HEK293T (cell line): ENCODE measurements at regions not wholly inside any gene's neighbourhood (a gene's known extent, or its start where the extent isn't known, plus 50 kb on each side); places are given as distances from the start of the nearest gene placed in this dataset.

ENCODE experiments used
- CTCF ChIA-PET: fragments of 350-600 bp; formaldehyde crosslinking; extraction: SDS; loops from one replicate; lab custom pipeline; 2021; ENCODE audit warnings: antibody characterized with exemption, inconsistent platforms; lab: Yijun Ruan, JAX
- POLR2A ChIA-PET: fragments of 350-600 bp; formaldehyde crosslinking; extraction: SDS; loops from one replicate; lab custom pipeline; 2020; ENCODE audit warnings: antibody characterized with exemption, inconsistent platforms; lab: Yijun Ruan, JAX
- DNase-seq: peaks from one replicate; pipeline ENCODE4 v3.0.0; 2012; ENCODE audit warnings: mixed read lengths; ENCODE audit errors: extremely low spot score
- ARNT ChIP-seq: fragments of 450-650 bp; IDR thresholded peaks from 2 replicates; pipeline ENCODE4 v1.6.1; 2017; ENCODE audit warnings: mild to moderate bottlenecking
- BHLHE40 ChIP-seq: fragments of 450-650 bp; IDR thresholded peaks from 2 replicates; pipeline ENCODE4 v1.6.1; 2016; ENCODE audit warnings: mild to moderate bottlenecking, moderate library complexity, borderline replicate concordance
- CTBP1 ChIP-seq: fragments of 450-650 bp; IDR thresholded peaks from 2 replicates; pipeline ENCODE4 v1.6.1; 2016; ENCODE audit warnings: borderline replicate concordance
- ELF4 ChIP-seq: fragments of 450-650 bp; IDR thresholded peaks from 2 replicates; pipeline ENCODE4 v1.6.1; 2017; ENCODE audit warnings: antibody characterized with exemption
- FOXA1 ChIP-seq: fragments of 450-650 bp; IDR thresholded peaks from 2 replicates; pipeline ENCODE4 v1.6.1; 2016; ENCODE audit warnings: mild to moderate bottlenecking
- FOXK2 ChIP-seq: fragments of 450-650 bp; IDR thresholded peaks from 2 replicates; pipeline ENCODE4 v1.6.1; 2016; ENCODE audit warnings: mild to moderate bottlenecking
- FOXM1 ChIP-seq: fragments of 450-650 bp; IDR thresholded peaks from 2 replicates; pipeline ENCODE4 v1.6.1; 2017; ENCODE audit warnings: mild to moderate bottlenecking, borderline replicate concordance
- HDGF ChIP-seq: fragments of 450-650 bp; IDR thresholded peaks from 2 replicates; pipeline ENCODE4 v1.6.1; 2017; ENCODE audit warnings: antibody characterized with exemption, borderline replicate concordance
- L3MBTL2 ChIP-seq: fragments of 450-650 bp; conservative IDR thresholded peaks from 2 replicates; pipeline ENCODE4 v1.6.1; 2016; ENCODE audit warnings: mild to moderate bottlenecking
- LEF1 ChIP-seq: fragments of 450-650 bp; IDR thresholded peaks from 2 replicates; pipeline ENCODE4 v1.6.1; 2017; ENCODE audit warnings: mild to moderate bottlenecking, borderline replicate concordance
- NFRKB ChIP-seq: fragments of 450-650 bp; IDR thresholded peaks from 2 replicates; pipeline ENCODE4 v1.6.1; 2016; ENCODE audit warnings: mild to moderate bottlenecking, moderate library complexity
- PKNOX1 ChIP-seq: fragments of 450-650 bp; IDR thresholded peaks from 2 replicates; pipeline ENCODE4 v1.6.1; 2016
- SP1 ChIP-seq: fragments of 450-650 bp; IDR thresholded peaks from 2 replicates; pipeline ENCODE4 v1.6.1; 2017
- SUZ12 ChIP-seq: fragments of 450-650 bp; IDR thresholded peaks from 2 replicates; pipeline ENCODE4 v1.6.1; 2016; ENCODE audit warnings: mild to moderate bottlenecking
- TARDBP ChIP-seq: fragments of 450-650 bp; IDR thresholded peaks from 2 replicates; pipeline ENCODE4 v1.6.1; 2016
- ZNF384 ChIP-seq: fragments of 450-650 bp; IDR thresholded peaks from 2 replicates; pipeline ENCODE4 v1.6.1; 2016

DNA sequence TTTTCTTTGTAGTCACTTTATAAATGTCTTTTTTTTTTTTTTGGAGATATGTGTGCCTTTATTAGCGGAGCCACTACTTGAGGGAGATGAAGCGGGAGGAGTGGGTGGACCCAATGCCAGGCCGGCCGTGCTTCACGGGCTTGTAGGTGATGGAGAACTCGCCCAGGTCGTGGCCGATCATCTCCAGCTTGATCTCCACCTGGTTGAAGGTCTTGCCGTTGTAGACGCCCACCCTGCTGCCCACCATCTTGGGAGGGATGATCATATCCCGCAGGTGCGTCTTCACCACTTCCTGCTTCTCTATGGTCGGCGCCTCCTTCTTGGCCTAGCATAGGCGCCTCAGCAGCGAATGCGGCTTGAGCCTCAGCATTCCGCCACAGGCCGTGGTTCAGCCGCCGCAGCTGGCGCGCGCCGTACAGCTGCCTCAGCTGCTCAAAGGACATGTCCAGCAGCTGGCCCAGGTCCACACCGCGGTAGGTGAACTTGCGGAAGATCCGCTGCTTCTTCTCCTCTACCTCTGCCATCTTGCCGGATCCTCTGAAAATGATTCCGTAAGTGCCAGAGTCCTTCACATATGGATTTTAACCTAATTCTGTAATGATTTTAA, 1095.6 kb downstream of the MAT2B start:
- POLR2A ChIA-PET, result no interaction called here
- CTCF ChIA-PET, result no interaction called here
- no peak for TF ChIP-seq SP1
- TF ChIP-seq FOXK2, result no peak
- no peak for TF ChIP-seq L3MBTL2
- TF ChIP-seq PKNOX1, result no peak
- TF ChIP-seq NFRKB, result no peak
- no peak for TF ChIP-seq SUZ12
- TF ChIP-seq HDGF, result no peak
- no peak for TF ChIP-seq CTBP1
- no peak for TF ChIP-seq ELF4
- TF ChIP-seq TARDBP, result no peak
- TF ChIP-seq ZNF384, result no peak
- no peak for TF ChIP-seq FOXM1
- TF ChIP-seq FOXA1, result no peak
- no peak for DNase-seq

DNA sequence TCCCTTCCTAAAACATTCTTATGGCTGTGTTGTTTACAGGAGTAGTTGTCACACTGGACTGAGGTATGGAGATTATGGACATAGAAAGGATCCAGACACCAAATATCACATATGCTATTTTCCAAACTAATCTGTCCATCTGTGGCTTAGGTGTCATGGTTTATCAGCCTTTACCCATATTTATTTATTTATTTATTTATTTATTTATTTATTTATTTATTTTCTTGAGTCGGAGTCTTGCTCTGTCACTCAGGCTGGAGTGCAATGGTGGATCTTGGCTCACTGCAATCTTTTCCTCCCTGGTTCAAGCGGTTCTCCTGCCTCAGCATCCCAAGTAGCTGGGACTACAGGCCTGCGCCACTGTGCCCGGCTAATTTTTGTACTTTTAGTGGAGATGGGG, 1103.1 kb downstream of the MAT2B start:
- CTCF ChIA-PET, result no interaction called here
- POLR2A ChIA-PET, result no interaction called here
- TF ChIP-seq FOXA1, result no peak
- TF ChIP-seq CTBP1, result no peak
- no peak for TF ChIP-seq FOXK2
- TF ChIP-seq L3MBTL2, result no peak
- no peak for TF ChIP-seq ZNF384
- DNase-seq, result no peak

DNA sequence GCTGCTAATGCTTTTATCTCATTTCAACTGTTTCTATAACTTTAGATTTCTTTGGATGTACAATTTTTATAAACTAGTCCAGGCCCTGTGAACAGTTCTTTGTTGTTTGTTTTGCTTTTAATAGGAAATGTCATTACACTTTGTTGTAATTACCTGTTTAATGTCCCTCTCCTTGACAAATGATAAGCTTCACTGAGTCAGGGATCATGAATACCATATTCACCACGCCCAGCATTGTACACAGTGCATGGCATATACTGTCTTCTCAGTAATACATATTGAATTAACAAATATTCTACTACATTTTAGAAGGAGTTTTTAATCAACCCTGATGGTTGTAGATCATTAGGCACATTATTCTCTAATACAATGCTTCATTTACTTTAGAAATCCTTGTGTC, 1105.0 kb downstream of the MAT2B start:
- DNase-seq, result no peak
- TF ChIP-seq SP1 (no peak), FOXK2 (no peak), LEF1 (no peak), ARNT (no peak), PKNOX1 (no peak), HDGF (no peak), SUZ12 (no peak), ZNF384 (no peak), ELF4 (no peak)
- ChIA-PET POLR2A (no interaction called here), CTCF (interaction anchor here (0.6 kb wide), 1 partner anchor 290 kb away, joined by 4 read pairs; no protein-coding TSS in a partner anchor)

DNA sequence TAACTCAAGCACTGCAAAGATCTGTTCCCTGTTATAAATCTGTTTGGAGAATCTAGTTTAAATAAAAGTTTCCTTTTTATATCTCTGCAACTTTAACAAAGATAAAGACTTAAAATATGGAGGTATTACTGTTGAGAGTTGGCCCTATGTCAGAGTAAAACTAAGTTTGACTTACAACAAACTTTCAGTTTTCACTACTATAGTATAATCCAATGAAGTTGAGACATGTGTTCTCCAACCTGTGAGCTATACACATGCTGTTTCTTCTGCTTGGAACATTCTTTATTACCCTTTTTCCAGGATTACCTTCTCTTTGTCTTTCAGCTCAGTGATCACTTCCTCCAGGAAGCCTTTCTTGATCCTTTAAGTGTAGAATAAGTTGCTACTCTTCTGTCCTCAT, 1109.3 kb downstream of the MAT2B start:
- no peak for TF ChIP-seq L3MBTL2
- no peak for TF ChIP-seq FOXK2
- TF ChIP-seq SP1, result no peak
- no peak for TF ChIP-seq SUZ12
- TF ChIP-seq TARDBP, result no peak
- TF ChIP-seq HDGF, result no peak
- no peak for TF ChIP-seq ARNT
- no peak for TF ChIP-seq NFRKB
- TF ChIP-seq FOXM1, result no peak
- no peak for TF ChIP-seq BHLHE40
- POLR2A ChIA-PET, result no interaction called here
- DNase-seq, result no peak
- CTCF ChIA-PET, result no interaction called here

DNA sequence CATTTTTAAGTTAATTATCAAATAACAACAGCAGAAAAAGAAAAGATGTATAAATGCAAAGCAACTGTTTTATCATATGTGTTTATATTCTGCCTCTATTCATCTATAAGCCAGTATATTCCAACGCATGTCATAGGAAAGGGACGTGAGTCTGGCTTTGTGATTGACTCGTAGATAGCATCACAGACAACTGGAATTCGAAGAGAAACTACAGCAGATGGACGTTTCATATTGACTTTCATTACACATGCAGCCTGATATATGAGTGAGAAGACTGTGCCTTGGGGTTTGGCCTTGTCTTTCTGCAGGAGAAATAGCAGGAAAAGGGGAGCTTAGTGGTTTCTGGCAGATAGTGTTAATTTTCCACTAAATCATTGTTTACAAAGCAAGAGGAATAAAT, 1111.9 kb downstream of the MAT2B start:
- POLR2A ChIA-PET, result no interaction called here

DNA sequence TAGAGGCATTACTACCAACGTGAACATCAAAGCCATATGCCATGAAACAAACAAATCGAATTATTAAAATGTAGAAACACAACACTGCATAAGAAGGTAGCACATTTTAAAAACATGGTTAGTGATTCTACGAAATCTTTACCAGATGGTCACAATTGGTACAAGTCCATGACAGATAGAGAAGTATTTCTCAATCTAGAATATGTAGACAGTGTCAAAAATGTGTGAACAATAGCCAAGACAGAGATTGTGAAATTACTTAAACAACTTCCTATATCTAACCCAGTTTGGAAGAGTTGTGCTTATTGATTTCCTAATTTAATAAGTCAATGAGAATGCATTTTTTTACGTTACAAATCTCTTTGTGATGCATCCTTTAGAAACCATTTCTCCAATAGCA, 1121.6 kb downstream of the MAT2B start:
- CTCF ChIA-PET, result no interaction called here
- TF ChIP-seq PKNOX1, result no peak
- no peak for TF ChIP-seq LEF1
- no peak for TF ChIP-seq HDGF
- TF ChIP-seq SP1, result no peak
- no peak for TF ChIP-seq CTBP1
- no peak for TF ChIP-seq FOXA1
- no peak for TF ChIP-seq SUZ12
- no peak for TF ChIP-seq L3MBTL2
- TF ChIP-seq FOXK2, result no peak
- TF ChIP-seq ZNF384, result no peak
- no peak for TF ChIP-seq ELF4
- no peak for TF ChIP-seq FOXM1
- POLR2A ChIA-PET, result no interaction called here
- no peak for DNase-seq

More for the DNA sequence above, 1111.9 kb downstream of the MAT2B start:
- TF ChIP-seq ARNT, result no peak
- CTCF ChIA-PET, result no interaction called here
- DNase-seq, result no peak

DNA sequence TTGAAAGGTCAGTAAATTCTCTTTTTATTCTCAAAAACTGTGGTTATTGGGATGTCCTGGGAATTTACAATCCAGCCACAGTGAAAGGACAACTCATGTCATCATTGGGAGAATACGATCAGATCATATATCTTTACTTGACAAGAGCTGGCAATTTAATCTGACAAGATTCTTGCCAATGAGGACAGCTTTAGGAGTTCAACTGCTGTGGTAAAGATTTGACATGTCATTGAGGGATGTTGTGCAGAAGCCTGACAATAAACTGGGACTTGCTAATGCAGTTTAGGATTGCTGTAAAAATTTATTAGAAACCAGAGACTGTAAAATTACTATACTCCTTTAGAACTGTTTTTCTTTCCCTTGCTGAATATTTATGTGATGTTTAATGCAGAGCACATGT, 1131.0 kb downstream of the MAT2B start:
- TF ChIP-seq ZNF384 (no peak), CTBP1 (0 out of 2 replicates have a peak, but pooled peaks have one; percentile 50), PKNOX1 (peak; percentile 83)
- ChIA-PET CTCF (no interaction called here), POLR2A (no interaction called here)
- no peak for DNase-seq
